Hematopoietic multipotent progenitor cell treated with erythropoietin and hydrocortisone succinate and interleukin-3 and kit ligand, for 15 days (in vitro differentiated cells): ENCODE measurements at regions not wholly inside any gene's neighbourhood (a gene's known extent, or its start where the extent isn't known, plus 50 kb on each side); places are given as distances from the start of the nearest gene placed in this dataset.

Experiments used
- DNase-seq: peaks from one replicate; pipeline ENCODE4 v3.0.0-alpha.2; 2015; ENCODE audit warnings: low spot score

- no peak for DNase-seq
Observed at GRCh38 chr10:133004478-133004877, 62.1 kb upstream of the CFAP46 start.

- DNase-seq, result no peak
Observed at GRCh38 chr10:133003188-133003587, 60.8 kb upstream of the CFAP46 start.

GRCh38 chr10:133002685-133003084 lies 60.3 kb upstream of the CFAP46 start:
- no peak for DNase-seq

GRCh38 chr10:133001114-133001513 lies 58.7 kb upstream of the CFAP46 start:
- DNase-seq, result no peak

GRCh38 chr10:133000648-133001047 lies 58.3 kb upstream of the CFAP46 start:
- DNase-seq, result no peak

- DNase-seq, result no peak
Observed at GRCh38 chr10:132997517-132998265, 55.3 kb upstream of the CFAP46 start.

- no peak for DNase-seq
Observed at GRCh38 chr10:132996603-132997343, 54.4 kb upstream of the CFAP46 start.

GRCh38 chr10:132995909-132996602 lies 53.7 kb upstream of the CFAP46 start:
- no peak for DNase-seq

- no peak for DNase-seq
Observed at GRCh38 chr10:132994811-132995210, 52.4 kb upstream of the CFAP46 start.

- no peak for DNase-seq
Observed at GRCh38 chr10:132994185-132994796, 51.9 kb upstream of the CFAP46 start.

GRCh38 chr10:132993271-132994184 lies 51.2 kb upstream of the CFAP46 start:
- no peak for DNase-seq

GRCh38 chr10:132992433-132993215 lies 50.3 kb upstream of the CFAP46 start:
- no peak for DNase-seq
